ENCODE measurements at regions not wholly inside any gene's neighbourhood (a gene's known extent, or its start where the extent isn't known, plus 50 kb on each side); places are given as distances from the start of the nearest gene placed in this dataset.
"Not testable (repeated sequence)": the region's sequence is repeated elsewhere in the genome, so short reads cannot be mapped to it uniquely, and the experiment has no call there.

DNA sequence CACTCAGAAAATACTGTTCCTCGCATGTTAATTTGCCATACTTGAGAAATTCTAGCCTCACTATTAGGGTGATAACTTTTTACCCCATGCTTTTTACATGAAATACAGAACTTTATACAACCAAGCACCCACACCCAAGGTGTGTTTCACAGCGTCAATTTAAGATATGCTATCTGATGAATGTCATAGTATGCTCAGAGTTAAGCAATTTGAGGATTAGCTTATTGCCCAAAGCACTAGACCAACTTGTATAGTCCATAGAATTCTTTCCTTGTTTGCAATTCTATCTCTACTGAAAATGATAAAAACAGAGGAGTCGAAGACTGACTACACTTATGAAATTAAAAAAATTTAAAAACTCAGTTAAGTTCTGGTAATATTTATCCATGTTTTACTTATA is 82.1 kb upstream of the CARMIL1 start:
- H3K4me3 ChIP-seq (ENCODE audit: low read depth, low read length), result no peak overlapping the region
- DNase-seq (ENCODE audit: low read depth), result no peak
- TF ChIP-seq, protein P1, sequence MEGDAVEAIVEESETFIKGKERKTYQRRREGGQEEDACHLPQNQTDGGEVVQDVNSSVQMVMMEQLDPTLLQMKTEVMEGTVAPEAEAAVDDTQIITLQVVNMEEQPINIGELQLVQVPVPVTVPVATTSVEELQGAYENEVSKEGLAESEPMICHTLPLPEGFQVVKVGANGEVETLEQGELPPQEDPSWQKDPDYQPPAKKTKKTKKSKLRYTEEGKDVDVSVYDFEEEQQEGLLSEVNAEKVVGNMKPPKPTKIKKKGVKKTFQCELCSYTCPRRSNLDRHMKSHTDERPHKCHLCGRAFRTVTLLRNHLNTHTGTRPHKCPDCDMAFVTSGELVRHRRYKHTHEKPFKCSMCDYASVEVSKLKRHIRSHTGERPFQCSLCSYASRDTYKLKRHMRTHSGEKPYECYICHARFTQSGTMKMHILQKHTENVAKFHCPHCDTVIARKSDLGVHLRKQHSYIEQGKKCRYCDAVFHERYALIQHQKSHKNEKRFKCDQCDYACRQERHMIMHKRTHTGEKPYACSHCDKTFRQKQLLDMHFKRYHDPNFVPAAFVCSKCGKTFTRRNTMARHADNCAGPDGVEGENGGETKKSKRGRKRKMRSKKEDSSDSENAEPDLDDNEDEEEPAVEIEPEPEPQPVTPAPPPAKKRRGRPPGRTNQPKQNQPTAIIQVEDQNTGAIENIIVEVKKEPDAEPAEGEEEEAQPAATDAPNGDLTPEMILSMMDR (IDR thresholded peaks at IDR 0.05; ENCODE audit: low read depth, low read length, missing control alignments), result no peak

DNA sequence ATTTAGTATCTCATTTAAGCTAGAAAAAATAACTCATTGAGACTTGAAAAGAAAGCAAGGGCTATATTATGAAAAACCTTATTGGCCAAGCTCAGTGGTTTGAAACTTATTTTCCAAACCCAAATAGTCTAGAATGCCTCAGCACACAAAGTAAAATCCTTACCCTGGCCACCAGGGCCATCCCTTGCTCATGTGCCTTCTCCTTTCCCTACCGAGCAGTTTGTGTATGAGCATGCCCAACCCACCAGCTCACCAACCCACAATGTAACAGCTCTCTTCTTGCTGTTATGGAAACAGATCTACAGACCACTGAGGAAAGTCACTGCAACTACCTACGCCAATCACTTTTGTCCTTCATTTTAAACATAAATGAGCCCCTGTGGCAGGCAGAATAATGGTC is 79.6 kb upstream of the CARMIL1 start:
- no peak overlapping the region for H3K4me3 ChIP-seq (ENCODE audit: low read depth, low read length)
- TF ChIP-seq, protein P1 (IDR thresholded peaks at IDR 0.05; ENCODE audit: low read depth, low read length, missing control alignments), result no peak
- no peak for DNase-seq (ENCODE audit: low read depth)

DNA sequence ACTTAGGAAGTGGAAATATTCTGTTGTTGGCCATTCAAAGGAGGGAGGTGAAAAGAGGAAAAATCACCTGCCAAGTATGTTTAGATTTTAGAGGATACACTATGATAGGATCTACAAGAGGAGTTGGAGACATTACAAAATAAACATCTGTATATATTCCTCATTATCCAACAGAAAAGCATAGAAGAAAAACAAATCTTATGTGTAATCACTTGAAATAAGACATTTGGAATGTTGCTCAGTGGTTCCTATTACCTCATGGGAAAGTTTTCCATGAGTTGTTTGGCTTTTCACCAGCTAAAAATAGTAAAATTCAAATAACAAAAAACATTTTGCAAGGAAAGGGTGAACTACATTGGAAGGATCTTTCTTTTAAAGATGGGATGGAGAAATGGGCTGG is 76.7 kb upstream of the CARMIL1 start:
- DNase-seq (ENCODE audit: low read depth), result no peak
- H3K4me3 ChIP-seq (ENCODE audit: low read depth, low read length), result no peak overlapping the region
- TF ChIP-seq, protein P1 (IDR thresholded peaks at IDR 0.05; ENCODE audit: low read depth, low read length, missing control alignments), result no peak

GRCh38 chr6:25205629-25206028 is 73.5 kb upstream of the CARMIL1 start:
- H3K4me3 ChIP-seq (ENCODE audit: low read depth, low read length), result no peak overlapping the region
- TF ChIP-seq, protein P1 (IDR thresholded peaks at IDR 0.05; ENCODE audit: low read depth, low read length, missing control alignments), result no peak
- no peak for DNase-seq (ENCODE audit: low read depth)

GRCh38 chr6:25207453-25208155 is 71.6 kb upstream of the CARMIL1 start:
- H3K4me3 ChIP-seq (ENCODE audit: low read depth, low read length); DNase-seq (ENCODE audit: low read depth): not testable (repeated sequence)

- DNase-seq (ENCODE audit: low read depth), result no peak
- TF ChIP-seq, protein P1 (IDR thresholded peaks at IDR 0.05; ENCODE audit: low read depth, low read length, missing control alignments), result no peak
- no peak overlapping the region for H3K4me3 ChIP-seq (ENCODE audit: low read depth, low read length)
These were observed 63.3 kb upstream of the CARMIL1 start for GRCh38 chr6:25215881-25216280.

DNA sequence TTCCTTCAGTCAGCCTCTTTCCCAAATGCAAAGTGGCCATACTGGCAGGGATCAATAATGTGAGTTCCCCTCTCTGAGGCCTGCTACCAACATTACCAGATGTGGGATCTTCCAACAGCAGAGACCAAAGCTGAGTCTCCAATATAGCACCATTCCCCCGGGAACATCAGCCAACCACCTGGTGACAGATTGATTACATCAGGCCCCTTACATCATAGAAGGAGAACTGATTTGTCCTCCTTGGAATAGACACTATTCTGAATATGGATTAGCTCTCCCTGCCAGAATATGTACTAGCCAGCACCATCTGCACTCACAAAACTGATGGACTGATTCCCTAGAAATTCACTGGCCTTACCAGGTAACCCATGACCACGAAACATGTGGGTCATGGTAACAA is 61.9 kb upstream of the CARMIL1 start:
- no peak overlapping the region for H3K4me3 ChIP-seq (ENCODE audit: low read depth, low read length)
- TF ChIP-seq, protein P1 (IDR thresholded peaks at IDR 0.05; ENCODE audit: low read depth, low read length, missing control alignments), result no peak
- no peak for DNase-seq (ENCODE audit: low read depth)
